ENCODE measurements at regions not wholly inside any gene's neighbourhood (a gene's known extent, or its start where the extent isn't known, plus 50 kb on each side); places are given as distances from the start of the nearest gene placed in this dataset.
"Not testable (repeated sequence)": the region's sequence is repeated elsewhere in the genome, so short reads cannot be mapped to it uniquely, and the experiment has no call there.

- H3K4me3 Mint-ChIP-seq, result no peak overlapping the region
- TF ChIP-seq CTCF (IDR thresholded peaks at IDR 0.05), result no peak
- intact Hi-C loops (cut with micrococcal nuclease), result no loop called here
- ChIA-PET POLR2A (no interaction called here), CTCF (no interaction called here)
- DNase-seq (no peak), ATAC-seq (ENCODE audit: low read depth) (no peak)
- no peaks in the 10 kb centered on the region for H3K9me3 Mint-ChIP-seq
- H3K36me3 Mint-ChIP-seq (ENCODE audit: low read depth), result no peaks in the 10 kb centered on the region
- H3K4me1 Mint-ChIP-seq, result no peaks in the 10 kb centered on the region
- no peak overlapping the region for H3K27ac Mint-ChIP-seq
- H3K27me3 Mint-ChIP-seq, result no peaks in the 10 kb centered on the region
Observed at GRCh38 chr7:109437957-109438356, 868.3 kb downstream of the DNAJB9 start.

GRCh38 chr7:109449760-109450159, 880.1 kb downstream of the DNAJB9 start:
- Mint-ChIP-seq H3K4me1 (no peaks in the 10 kb centered on the region), H3K27ac (no peak overlapping the region), H3K4me3 (no peak overlapping the region), H3K36me3 (ENCODE audit: low read depth) (no peaks in the 10 kb centered on the region), H3K27me3 (no peaks in the 10 kb centered on the region), H3K9me3 (peaks cover 7% of the 10 kb centered on the region)
- no peak for TF ChIP-seq CTCF (IDR thresholded peaks at IDR 0.05)
- POLR2A ChIA-PET, result no interaction called here
- ATAC-seq (ENCODE audit: low read depth) (no peak), DNase-seq (no peak)
- CTCF ChIA-PET, result no interaction called here
- intact Hi-C loops (cut with micrococcal nuclease), result no loop called here

GRCh38 chr7:109456116-109456515, 886.4 kb downstream of the DNAJB9 start:
- ChIA-PET CTCF (no interaction called here), POLR2A (no interaction called here)
- H3K4me3 Mint-ChIP-seq, result no peak overlapping the region
- intact Hi-C loops (cut with micrococcal nuclease), result no loop called here
- DNase-seq, result no peak
- ATAC-seq (ENCODE audit: low read depth), result no peak
- no peak for TF ChIP-seq CTCF (IDR thresholded peaks at IDR 0.05)
- H3K36me3 Mint-ChIP-seq (ENCODE audit: low read depth), result no peaks in the 10 kb centered on the region
- peaks cover 7% of the 10 kb centered on the region for H3K9me3 Mint-ChIP-seq
- H3K4me1 Mint-ChIP-seq, result no peaks in the 10 kb centered on the region
- no peak overlapping the region for H3K27ac Mint-ChIP-seq
- no peaks in the 10 kb centered on the region for H3K27me3 Mint-ChIP-seq

GRCh38 chr7:109460296-109460695, 890.6 kb downstream of the DNAJB9 start:
- no peaks in the 10 kb centered on the region for H3K9me3 Mint-ChIP-seq
- ChIA-PET POLR2A (no interaction called here), CTCF (no interaction called here)
- no peak for TF ChIP-seq CTCF (IDR thresholded peaks at IDR 0.05)
- no peak for ATAC-seq (ENCODE audit: low read depth)
- no peaks in the 10 kb centered on the region for H3K4me1 Mint-ChIP-seq
- no peaks in the 10 kb centered on the region for H3K27me3 Mint-ChIP-seq
- intact Hi-C loops (cut with micrococcal nuclease), result no loop called here
- H3K27ac Mint-ChIP-seq, result no peak overlapping the region
- no peak for DNase-seq
- H3K36me3 Mint-ChIP-seq (ENCODE audit: low read depth), result no peaks in the 10 kb centered on the region
- H3K4me3 Mint-ChIP-seq, result no peak overlapping the region

- H3K4me1 Mint-ChIP-seq, result no peaks in the 10 kb centered on the region
- H3K27me3 Mint-ChIP-seq, result no peaks in the 10 kb centered on the region
- no peak overlapping the region for H3K4me3 Mint-ChIP-seq
- H3K36me3 Mint-ChIP-seq (ENCODE audit: low read depth), result no peaks in the 10 kb centered on the region
- CTCF ChIA-PET, result no interaction called here
- POLR2A ChIA-PET, result no interaction called here
- intact Hi-C loops (cut with micrococcal nuclease), result no loop called here
- TF ChIP-seq CTCF (IDR thresholded peaks at IDR 0.05), result no peak
- H3K27ac Mint-ChIP-seq, result no peak overlapping the region
- H3K9me3 Mint-ChIP-seq, result no peaks in the 10 kb centered on the region
- DNase-seq (no peak), ATAC-seq (ENCODE audit: low read depth) (no peak)
Observed at GRCh38 chr7:109462171-109462570, 892.5 kb downstream of the DNAJB9 start.

- CTCF ChIA-PET, result interaction anchor here (1.1 kb wide), 1 partner anchor 16 kb away, joined by 3 read pairs; no protein-coding TSS in a partner anchor
- H3K4me1 Mint-ChIP-seq; H3K27ac Mint-ChIP-seq; H3K9me3 Mint-ChIP-seq; ATAC-seq (ENCODE audit: low read depth); intact Hi-C loops (cut with micrococcal nuclease); H3K4me3 Mint-ChIP-seq; POLR2A ChIA-PET; H3K36me3 Mint-ChIP-seq (ENCODE audit: low read depth); DNase-seq; H3K27me3 Mint-ChIP-seq: not testable (repeated sequence)
Observed at GRCh38 chr7:109467729-109468128, 898.1 kb downstream of the DNAJB9 start.
